H9 (cell line): ENCODE measurements at regions not wholly inside any gene's neighbourhood (a gene's known extent, or its start where the extent isn't known, plus 50 kb on each side); places are given as distances from the start of the nearest gene placed in this dataset.

Experiments
- DNase-seq: peaks from one replicate; pipeline ENCODE4 v3.0.0-alpha.2; 2017
- H2AFZ ChIP-seq: one replicate; pipeline ENCODE4 v1.6.1; 2013; ENCODE audit warnings: mild to moderate bottlenecking, low read length, control low read depth, moderate library complexity
- H2AK5ac ChIP-seq: 2 replicates; pipeline ENCODE4 v1.6.1; 2013; ENCODE audit warnings: low read length, control low read depth, mixed read lengths; ENCODE audit not compliant: insufficient read length
- H2BK120ac ChIP-seq: one replicate; pipeline ENCODE4 v1.6.1; 2013; ENCODE audit warnings: low read depth, mild to moderate bottlenecking, low read length, control low read depth, inconsistent platforms; ENCODE audit not compliant: poor library complexity, severe bottlenecking
- H2BK12ac ChIP-seq: 2 replicates; pipeline ENCODE4 v1.6.1; 2013; ENCODE audit warnings: low read length, control low read depth, mixed read lengths, low read depth; ENCODE audit not compliant: insufficient read length
- H2BK15ac ChIP-seq: 2 replicates; pipeline ENCODE4 v1.6.1; 2013; ENCODE audit warnings: low read depth, low read length, control low read depth
- H2BK20ac ChIP-seq: one replicate; pipeline ENCODE4 v1.6.1; 2013; ENCODE audit warnings: low read depth, mild to moderate bottlenecking, low read length, control low read depth, inconsistent platforms; ENCODE audit not compliant: poor library complexity, severe bottlenecking
- H2BK5ac ChIP-seq: 2 replicates; pipeline ENCODE4 v1.6.1; 2013; ENCODE audit warnings: low read length, control low read depth, mixed read lengths; ENCODE audit not compliant: insufficient read length
- H3K14ac ChIP-seq: 2 replicates; pipeline ENCODE4 v1.6.1; 2013; ENCODE audit warnings: low read length, control low read depth; ENCODE audit not compliant: insufficient read depth
- H3K18ac ChIP-seq: 2 replicates; pipeline ENCODE4 v1.6.1; 2013; ENCODE audit warnings: low read depth, mild to moderate bottlenecking, mixed read lengths, low read length, control low read depth; ENCODE audit not compliant: insufficient read length
- H3K23ac ChIP-seq: 2 replicates; pipeline ENCODE4 v1.6.1; 2013; ENCODE audit warnings: low read length, control low read depth, mixed read lengths, low read depth; ENCODE audit not compliant: insufficient read length
- H3K23me2 ChIP-seq: 2 replicates; pipeline ENCODE4 v1.6.1; 2013; ENCODE audit warnings: low read depth, mild to moderate bottlenecking, mixed read lengths, low read length, control low read depth; ENCODE audit not compliant: insufficient read length, poor library complexity, severe bottlenecking
- H3K27ac ChIP-seq: 2 replicates; pipeline ENCODE4 v1.5.1; 2013; ENCODE audit warnings: low read length, control low read depth, mixed read lengths, low read depth; ENCODE audit not compliant: insufficient read length
- H3K27me3 ChIP-seq: 2 replicates; pipeline ENCODE4 v1.6.1; 2013; ENCODE audit warnings: low read length, control low read depth, inconsistent platforms; ENCODE audit not compliant: insufficient read depth
- H3K4ac ChIP-seq: 2 replicates; pipeline ENCODE4 v1.6.1; 2013; ENCODE audit warnings: low read depth, mild to moderate bottlenecking, control low read depth, inconsistent platforms, low read length, moderate library complexity
- H3K4me1 ChIP-seq: 2 replicates; pipeline ENCODE4 v1.6.1; 2013; ENCODE audit warnings: low read length, control low read depth, inconsistent platforms; ENCODE audit not compliant: insufficient read depth
- H3K4me2 ChIP-seq: 2 replicates; pipeline ENCODE4 v1.6.1; 2013; ENCODE audit warnings: low read length, control low read depth, mixed read lengths; ENCODE audit not compliant: insufficient read length, insufficient read depth
- H3K56ac ChIP-seq: 2 replicates; pipeline ENCODE4 v1.6.1; 2013; ENCODE audit warnings: low read depth, mild to moderate bottlenecking, mixed read lengths, low read length, control low read depth; ENCODE audit not compliant: insufficient read length
- H3K79me1 ChIP-seq: 2 replicates; pipeline ENCODE4 v1.6.1; 2013; ENCODE audit warnings: low read depth, mild to moderate bottlenecking, moderate library complexity, low read length, control low read depth, inconsistent platforms; ENCODE audit not compliant: insufficient read depth, poor library complexity, severe bottlenecking
- H3K79me2 ChIP-seq: 2 replicates; pipeline ENCODE4 v1.6.1; 2013; ENCODE audit warnings: low read length, control low read depth, inconsistent platforms; ENCODE audit not compliant: insufficient read depth
- H3K9ac ChIP-seq: 2 replicates; pipeline ENCODE4 v1.6.1; 2013; ENCODE audit warnings: low read length, control low read depth, mixed read lengths; ENCODE audit not compliant: insufficient read length; ENCODE audit errors: extremely low read depth
- H3K9me3 ChIP-seq: one replicate; pipeline ENCODE4 v1.6.1; 2013; ENCODE audit warnings: low read depth, low read length, inconsistent platforms; ENCODE audit not compliant: control insufficient read depth
- H3T11ph ChIP-seq: one replicate; pipeline ENCODE4 v1.6.1; 2013; ENCODE audit warnings: mild to moderate bottlenecking, low read length, control low read depth, inconsistent platforms
- H4K20me1 ChIP-seq: one replicate; pipeline ENCODE4 v1.6.1; 2013; ENCODE audit not compliant: control insufficient read depth, insufficient read length, insufficient read depth
- H4K5ac ChIP-seq: 2 replicates; pipeline ENCODE4 v1.6.1; 2013; ENCODE audit warnings: low read depth, mild to moderate bottlenecking, mixed read lengths, low read length, control low read depth; ENCODE audit not compliant: insufficient read length
- H4K8ac ChIP-seq: replicated peaks from 2 replicates; pipeline ENCODE4 v1.6.1; 2013; ENCODE audit warnings: low read length, control low read depth, mixed read lengths, low read depth; ENCODE audit not compliant: insufficient read length
- H4K91ac ChIP-seq: 2 replicates; pipeline ENCODE4 v1.6.1; 2013; ENCODE audit warnings: low read depth, mild to moderate bottlenecking, moderate library complexity, mixed read lengths, low read length, control low read depth; ENCODE audit not compliant: insufficient read length
- H3K27ac Mint-ChIP-seq, 3 experiments: 2 replicates in 2 of 3; 3 replicates in 1 of 3; pipeline ENCODE4 v1.8.0; 2020 to 2021; ENCODE audit warnings: mixed read lengths in 3 of 3, mild to moderate bottlenecking in 1 of 3, moderate library complexity in 1 of 3
- H3K27me3 Mint-ChIP-seq: 2 replicates; pipeline ENCODE4 v1.8.0; 2021; ENCODE audit warnings: low read depth, mild to moderate bottlenecking, moderate library complexity, mixed read lengths
- H3K36me3 Mint-ChIP-seq, 3 experiments: 2 replicates in 2 of 3; 3 replicates in 1 of 3; pipeline ENCODE4 v1.8.0; 2020 to 2021; ENCODE audit warnings: low read depth in 3 of 3, mixed read lengths in 3 of 3; ENCODE audit not compliant: insufficient read depth in 1 of 3
- H3K4me1 Mint-ChIP-seq, 2 experiments: 2 replicates each; pipeline ENCODE4 v1.8.0; 2020; ENCODE audit warnings: mixed read lengths in 2 of 2
- H3K4me3 Mint-ChIP-seq, 2 experiments: 2 replicates in 1 of 2; 3 replicates in 1 of 2; pipeline ENCODE4 v1.8.0; 2020 to 2021; ENCODE audit warnings: mild to moderate bottlenecking in 2 of 2, mixed read lengths in 2 of 2, moderate library complexity in 1 of 2
- H3K9me3 Mint-ChIP-seq, 2 experiments: 2 replicates in 1 of 2; 3 replicates in 1 of 2; pipeline ENCODE4 v1.8.0; 2020; ENCODE audit warnings: mild to moderate bottlenecking in 2 of 2, mixed read lengths in 2 of 2, moderate library complexity in 1 of 2
- CTCF ChIP-seq: fragments of 200-600 bp; sonication (generic); conservative IDR thresholded peaks from 3 replicates; pipeline ENCODE4 v1.8.0; 2021; ENCODE audit warnings: antibody characterized with exemption, mild to moderate bottlenecking
- WGBS: extraction: QIAGEN DNeasy Blood & Tissue Kit; methylation state at CpG from one replicate; pipeline ENCODE4 v1.1.7; 2013; ENCODE audit warnings: missing lambda C conversion rate, low lambda C conversion rate, mixed read lengths; ENCODE audit not compliant: insufficient read length; ENCODE audit errors: extremely low coverage; 5-methylcytosine and 5-hydroxymethylcytosine counted together

GRCh38 chr13:91050970-91051369 lies 296.5 kb upstream of the MIR17HG start:
- Histone ChIP-seq H3K23ac (no peak overlapping the region), H3K9me3 (no peaks in the 10 kb centered on the region), H2BK120ac (no peak overlapping the region), H3T11ph (no peak overlapping the region), H3K18ac (no peak overlapping the region), H3K56ac (no peak overlapping the region), H2AK5ac (no peak overlapping the region), H2BK20ac (no peak overlapping the region), H2BK15ac (no peak overlapping the region), H3K4me2 (no peak overlapping the region), H3K27me3 (no peaks in the 10 kb centered on the region), H2AFZ (no peak overlapping the region), H4K20me1 (no peaks in the 10 kb centered on the region), H3K27ac (no peak overlapping the region), H3K79me1 (no peaks in the 10 kb centered on the region), H3K79me2 (no peaks in the 10 kb centered on the region), H2BK5ac (no peak overlapping the region), H3K9ac (no peak overlapping the region), H3K4ac (no peak overlapping the region), H2BK12ac (no peak overlapping the region), H3K4me1 (no peaks in the 10 kb centered on the region; the same call in 1 of the 2 replicates), H4K5ac (no peak overlapping the region), H4K8ac (no peak overlapping the region), H3K14ac (no peak overlapping the region), H4K91ac (no peak overlapping the region), H3K23me2 (no peaks in the 10 kb centered on the region)
- no peak overlapping the region for H3K4me3 Mint-ChIP-seq
- peaks cover 0 to 24% of the 10 kb centered on the region in 2 experiments; a peak in 2 of 4 replicates for H3K4me1 Mint-ChIP-seq
- H3K9me3 Mint-ChIP-seq = peaks cover 4% of the 10 kb centered on the region in 2 experiments; a peak in 2 of 5 replicates
- no peak overlapping the region for H3K27ac Mint-ChIP-seq
- no peak for DNase-seq
- no peaks in the 10 kb centered on the region; the same call in 1 of the 2 replicates for H3K27me3 Mint-ChIP-seq
- TF ChIP-seq CTCF = no peak
- no CpG with 5 or more reads among the region's 2 CpGs for WGBS
- no peaks in the 10 kb centered on the region; a peak in 1 of 7 replicates for H3K36me3 Mint-ChIP-seq
